ENCODE measurements at regions not wholly inside any gene's neighbourhood (a gene's known extent, or its start where the extent isn't known, plus 50 kb on each side); places are given as distances from the start of the nearest gene placed in this dataset.
"Not testable (repeated sequence)": the region's sequence is repeated elsewhere in the genome, so short reads cannot be mapped to it uniquely, and the experiment has no call there.

DNA sequence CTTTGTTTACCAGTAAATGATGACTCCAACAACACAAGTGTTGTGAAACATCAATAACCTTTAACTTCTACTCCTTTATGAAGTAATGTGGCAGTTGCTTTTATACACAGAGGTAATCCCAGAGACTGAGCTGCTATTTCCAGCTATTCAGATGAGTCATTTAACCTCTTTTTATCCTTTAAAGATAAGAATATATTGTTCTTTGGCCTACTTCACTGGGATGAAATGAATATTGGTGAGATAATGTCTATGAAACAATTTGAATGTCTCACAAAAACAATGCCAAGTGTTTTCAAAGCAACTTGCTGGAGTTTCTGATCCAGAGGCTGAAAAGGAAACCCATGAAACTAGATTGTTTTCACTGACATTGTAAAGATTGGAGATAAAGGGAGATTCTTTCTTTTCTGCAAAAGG is 564.4 kb upstream of the LUZP2 start:
- POLR2A ChIA-PET, result no interaction called here
- peaks cover 12% of the 10 kb centered on the region for H3K9me3 Mint-ChIP-seq (ENCODE audit: unreplicated experiment)
- Histone ChIP-seq H3K4me3 (ENCODE audit: low read depth, low read length) (no peak overlapping the region), H3K4me1 (peaks cover 17% of the 10 kb centered on the region; the same call in 1 of the 2 replicates), H3K27me3 (replicated peaks; ENCODE audit: control insufficient read depth, insufficient read depth, low read length) (no peaks in the 10 kb centered on the region), H3K9me3 (peaks cover 7% of the 10 kb centered on the region), H3K36me3 (ENCODE audit: control insufficient read depth, insufficient read depth, low read length) (no peaks in the 10 kb centered on the region)
- no peak overlapping the region for H3K27ac Mint-ChIP-seq (ENCODE audit: unreplicated experiment)
- H3K4me1 Mint-ChIP-seq (ENCODE audit: low read depth, unreplicated experiment), result peaks cover 17% of the 10 kb centered on the region
- no TSS peak for BruUV-seq (replicated peaks)
- no peaks in the 10 kb centered on the region for H3K27me3 Mint-ChIP-seq (ENCODE audit: insufficient read depth, unreplicated experiment)
- intact Hi-C loops (cut with micrococcal nuclease; ENCODE audit: unreplicated experiment), result no loop called here
- H3K36me3 Mint-ChIP-seq (ENCODE audit: insufficient read depth, unreplicated experiment), result no peaks in the 10 kb centered on the region
- no peak for DNase-seq
- TF ChIP-seq, protein P1, sequence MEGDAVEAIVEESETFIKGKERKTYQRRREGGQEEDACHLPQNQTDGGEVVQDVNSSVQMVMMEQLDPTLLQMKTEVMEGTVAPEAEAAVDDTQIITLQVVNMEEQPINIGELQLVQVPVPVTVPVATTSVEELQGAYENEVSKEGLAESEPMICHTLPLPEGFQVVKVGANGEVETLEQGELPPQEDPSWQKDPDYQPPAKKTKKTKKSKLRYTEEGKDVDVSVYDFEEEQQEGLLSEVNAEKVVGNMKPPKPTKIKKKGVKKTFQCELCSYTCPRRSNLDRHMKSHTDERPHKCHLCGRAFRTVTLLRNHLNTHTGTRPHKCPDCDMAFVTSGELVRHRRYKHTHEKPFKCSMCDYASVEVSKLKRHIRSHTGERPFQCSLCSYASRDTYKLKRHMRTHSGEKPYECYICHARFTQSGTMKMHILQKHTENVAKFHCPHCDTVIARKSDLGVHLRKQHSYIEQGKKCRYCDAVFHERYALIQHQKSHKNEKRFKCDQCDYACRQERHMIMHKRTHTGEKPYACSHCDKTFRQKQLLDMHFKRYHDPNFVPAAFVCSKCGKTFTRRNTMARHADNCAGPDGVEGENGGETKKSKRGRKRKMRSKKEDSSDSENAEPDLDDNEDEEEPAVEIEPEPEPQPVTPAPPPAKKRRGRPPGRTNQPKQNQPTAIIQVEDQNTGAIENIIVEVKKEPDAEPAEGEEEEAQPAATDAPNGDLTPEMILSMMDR (IDR thresholded peaks at IDR 0.05; ENCODE audit: insufficient read depth in 1 of 2, low read depth in 1 of 2, low read length in 1 of 2, severe bottlenecking in 1 of 2, unreplicated experiment in 1 of 2), result no peak
- CTCF ChIA-PET, result no interaction called here
- H3K4me3 Mint-ChIP-seq (ENCODE audit: unreplicated experiment), result no peak overlapping the region

DNA sequence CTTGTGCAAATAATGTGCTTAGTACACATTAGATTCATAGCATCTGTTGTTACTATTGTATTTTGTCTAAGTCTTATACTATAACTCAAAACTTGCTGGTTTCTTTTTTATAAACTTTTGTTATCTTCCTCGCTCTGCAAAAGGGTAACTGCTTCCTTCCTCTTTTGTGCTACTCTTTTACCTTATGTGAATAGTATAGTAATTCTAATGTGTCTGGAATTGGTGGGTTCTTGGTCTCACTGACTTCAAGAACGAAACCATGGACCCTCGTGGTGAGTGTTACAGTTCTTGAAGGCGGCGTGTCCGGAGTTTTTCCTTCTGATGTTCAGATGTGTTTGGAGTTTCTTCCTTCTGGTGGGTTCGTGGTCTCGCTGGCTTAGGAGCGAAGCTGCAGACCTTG is 563.1 kb upstream of the LUZP2 start:
- POLR2A ChIA-PET, result no interaction called here
- Histone ChIP-seq H3K9me3 (peaks cover 7% of the 10 kb centered on the region), H3K4me1 (peaks cover 17% of the 10 kb centered on the region; the same call in 1 of the 2 replicates), H3K27me3 (replicated peaks; ENCODE audit: control insufficient read depth, insufficient read depth, low read length) (no peaks in the 10 kb centered on the region), H3K36me3 (ENCODE audit: control insufficient read depth, insufficient read depth, low read length) (no peaks in the 10 kb centered on the region), H3K4me3 (ENCODE audit: low read depth, low read length) (no peak overlapping the region)
- TF ChIP-seq, protein P1 (IDR thresholded peaks at IDR 0.05; ENCODE audit: insufficient read depth in 1 of 2, low read depth in 1 of 2, low read length in 1 of 2, severe bottlenecking in 1 of 2, unreplicated experiment in 1 of 2), result no peak
- Mint-ChIP-seq H3K4me1 (ENCODE audit: low read depth, unreplicated experiment) (peaks cover 17% of the 10 kb centered on the region), H3K36me3 (ENCODE audit: insufficient read depth, unreplicated experiment) (no peaks in the 10 kb centered on the region), H3K27ac (ENCODE audit: unreplicated experiment) (no peak overlapping the region), H3K27me3 (ENCODE audit: insufficient read depth, unreplicated experiment) (no peaks in the 10 kb centered on the region), H3K4me3 (ENCODE audit: unreplicated experiment) (no peak overlapping the region), H3K9me3 (ENCODE audit: unreplicated experiment) (peaks cover 12% of the 10 kb centered on the region)
- no peak for DNase-seq
- BruUV-seq (replicated peaks), result no TSS peak
- CTCF ChIA-PET, result no interaction called here
- intact Hi-C loops (cut with micrococcal nuclease; ENCODE audit: unreplicated experiment), result no loop called here

DNA sequence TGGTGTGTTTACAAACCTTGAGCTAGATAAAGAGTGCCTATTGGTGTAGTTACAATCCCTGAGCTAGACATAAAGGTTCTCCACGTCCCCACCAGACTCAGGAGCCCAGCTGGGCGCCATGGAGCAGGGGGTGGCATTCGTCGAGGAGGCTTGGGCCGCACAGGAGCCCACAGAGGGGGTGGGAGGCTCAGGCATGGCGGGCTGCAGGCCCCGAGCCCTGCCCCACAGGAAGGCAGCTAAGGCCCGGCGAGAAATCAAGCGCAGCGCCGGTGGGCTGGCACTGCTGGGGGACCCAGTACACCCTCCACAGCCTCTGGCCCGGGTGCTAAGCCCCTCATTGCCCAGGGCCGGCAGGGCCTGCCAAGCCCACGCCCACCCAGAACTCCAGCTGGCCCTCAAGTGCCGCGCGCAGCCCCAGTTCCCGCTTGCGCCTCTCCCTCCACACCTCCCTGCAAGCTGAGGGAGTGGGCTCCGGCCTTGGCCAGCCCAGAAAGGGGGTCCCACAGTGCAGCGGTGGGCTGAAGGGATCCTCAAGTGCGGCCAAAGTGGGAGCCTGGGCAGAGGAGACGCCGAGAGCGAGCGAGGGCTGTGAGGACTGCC is 562.1 kb upstream of the LUZP2 start:
- H3K36me3 Mint-ChIP-seq (ENCODE audit: insufficient read depth, unreplicated experiment); DNase-seq; H3K9me3 ChIP-seq; H3K27me3 Mint-ChIP-seq (ENCODE audit: insufficient read depth, unreplicated experiment); POLR2A ChIA-PET; H3K27me3 ChIP-seq (replicated peaks; ENCODE audit: control insufficient read depth, insufficient read depth, low read length); H3K36me3 ChIP-seq (ENCODE audit: control insufficient read depth, insufficient read depth, low read length); intact Hi-C loops (cut with micrococcal nuclease; ENCODE audit: unreplicated experiment); CTCF ChIA-PET; H3K4me3 Mint-ChIP-seq (ENCODE audit: unreplicated experiment); H3K27ac Mint-ChIP-seq (ENCODE audit: unreplicated experiment); BruUV-seq (replicated peaks); H3K4me3 ChIP-seq (ENCODE audit: low read depth, low read length): not testable (repeated sequence)
- H3K4me1 ChIP-seq, result peaks cover 17% of the 10 kb centered on the region; the same call in 1 of the 2 replicates
- Mint-ChIP-seq H3K4me1 (ENCODE audit: low read depth, unreplicated experiment) (peaks cover 17% of the 10 kb centered on the region), H3K9me3 (ENCODE audit: unreplicated experiment) (peaks cover 13% of the 10 kb centered on the region)

DNA sequence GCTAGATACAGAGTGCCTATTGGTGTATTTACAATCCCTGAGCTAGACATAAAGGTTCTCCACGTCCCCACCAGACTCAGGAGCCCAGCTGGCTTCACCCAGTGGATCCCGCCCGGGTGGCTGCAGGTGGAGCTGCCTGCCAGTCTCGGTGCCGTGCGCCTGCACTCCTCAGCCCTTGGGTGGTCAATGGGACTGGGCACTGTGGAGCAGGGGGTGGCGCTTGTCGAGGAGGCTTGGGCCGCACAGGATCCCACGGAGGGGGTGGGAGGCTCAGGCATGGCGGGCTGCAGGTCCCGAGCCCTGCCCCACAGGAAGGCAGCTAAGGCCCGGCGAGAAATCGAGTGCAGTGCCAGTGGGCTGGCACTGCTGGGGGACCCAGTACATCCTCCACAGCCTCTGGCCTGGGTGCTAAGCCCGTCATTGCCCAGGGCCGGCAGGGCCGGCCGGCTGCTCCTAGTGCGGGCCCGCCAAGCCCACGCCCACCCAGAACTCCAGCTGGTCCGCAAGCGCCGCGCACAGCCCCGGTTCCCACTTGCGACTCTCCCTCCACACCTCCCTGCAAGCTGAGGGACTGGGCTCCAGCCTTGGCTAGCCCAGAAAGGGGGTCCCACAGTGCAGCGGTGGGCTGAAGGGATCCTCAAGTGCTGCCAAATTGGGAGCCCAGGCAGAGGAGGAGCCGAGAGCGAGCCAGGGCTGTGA is 554.6 kb upstream of the LUZP2 start:
- H3K36me3 Mint-ChIP-seq (ENCODE audit: insufficient read depth, unreplicated experiment); H3K36me3 ChIP-seq (ENCODE audit: control insufficient read depth, insufficient read depth, low read length); H3K9me3 ChIP-seq; CTCF ChIA-PET; H3K4me1 ChIP-seq; H3K4me1 Mint-ChIP-seq (ENCODE audit: low read depth, unreplicated experiment); intact Hi-C loops (cut with micrococcal nuclease; ENCODE audit: unreplicated experiment); H3K9me3 Mint-ChIP-seq (ENCODE audit: unreplicated experiment); H3K27me3 Mint-ChIP-seq (ENCODE audit: insufficient read depth, unreplicated experiment); POLR2A ChIA-PET; DNase-seq; BruUV-seq (replicated peaks); H3K4me3 Mint-ChIP-seq (ENCODE audit: unreplicated experiment); H3K27me3 ChIP-seq (replicated peaks; ENCODE audit: control insufficient read depth, insufficient read depth, low read length); H3K27ac Mint-ChIP-seq (ENCODE audit: unreplicated experiment); H3K4me3 ChIP-seq (ENCODE audit: low read depth, low read length): not testable (repeated sequence)
